ENCODE measurements at regions not wholly inside any gene's neighbourhood (a gene's known extent, or its start where the extent isn't known, plus 50 kb on each side); places are given as distances from the start of the nearest gene placed in this dataset.

GRCh38 chr2:172204762-172205161, 102.1 kb upstream of the DLX2 start:
- TF ChIP-seq CTCF (IDR thresholded peaks at IDR 0.05) (no peak), POLR2AphosphoS5 (IDR thresholded peaks at IDR 0.05) (no peak), POLR2A (IDR thresholded peaks at IDR 0.05; ENCODE audit: low read depth) (no peak)
